HG03064 (cell line): ENCODE measurements at regions not wholly inside any gene's neighbourhood (a gene's known extent, or its start where the extent isn't known, plus 50 kb on each side); places are given as distances from the start of the nearest gene placed in this dataset.

ENCODE experiments used
- ATAC-seq: cut with Tn5 transposase; IDR thresholded peaks from one replicate; pipeline ENCODE4 v1.9.1; 2021; ENCODE audit warnings: low read depth; ENCODE audit not compliant: unreplicated experiment

- no peak for ATAC-seq
These were observed 181.0 kb upstream of the RNF32 start for GRCh38 chr7:156459582-156459981.

DNA sequence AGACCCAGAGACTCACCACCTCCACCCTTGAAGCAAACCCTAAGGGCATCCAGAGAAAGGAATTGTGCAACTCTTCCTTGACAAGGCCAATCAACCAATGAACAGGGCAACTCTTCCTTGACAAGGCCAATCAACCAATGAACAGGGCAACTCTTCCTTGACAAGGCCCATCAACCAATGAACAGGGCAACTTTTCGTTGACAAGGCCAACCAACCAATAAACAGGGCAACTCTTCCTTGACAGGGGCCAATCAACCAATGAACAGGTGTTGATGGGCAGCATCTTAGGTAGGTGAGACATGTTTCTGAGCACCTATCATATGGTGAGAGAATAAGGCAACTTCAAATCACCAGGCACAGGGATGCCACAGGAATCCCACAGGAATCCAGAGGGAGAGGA, 181.5 kb upstream of the RNF32 start:
- no peak for ATAC-seq

GRCh38 chr7:156458011-156458410, 182.6 kb upstream of the RNF32 start:
- ATAC-seq = no peak

DNA sequence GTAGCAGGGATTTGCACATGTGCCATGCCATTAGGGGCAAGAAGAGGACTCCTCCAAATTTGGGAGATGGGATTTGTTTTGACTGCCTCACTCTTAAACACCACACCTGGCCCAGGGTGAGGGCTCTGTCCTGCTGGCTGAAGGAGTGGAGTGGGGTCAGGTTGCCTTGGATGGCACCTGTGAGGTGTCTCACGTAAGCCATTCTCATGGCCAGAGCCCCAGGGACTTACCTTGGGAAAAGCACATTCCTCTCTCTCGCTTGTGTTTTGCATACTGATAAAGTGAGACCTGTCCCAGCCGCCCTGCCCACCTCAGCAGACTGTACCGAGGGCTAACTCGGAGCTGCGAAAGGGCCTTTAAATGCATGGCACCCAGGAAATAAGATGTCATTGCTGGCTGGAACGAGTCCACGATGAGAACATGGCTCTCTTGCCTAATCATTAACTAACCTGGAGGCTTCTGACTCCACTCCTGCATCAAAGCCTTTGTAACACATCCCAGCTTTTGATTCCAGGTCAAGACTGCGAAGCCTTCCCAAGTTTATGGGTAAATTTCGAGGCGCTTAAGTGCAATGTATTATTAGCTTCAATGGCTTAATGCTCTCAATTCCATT, 184.0 kb upstream of the RNF32 start:
- ATAC-seq = no peak

DNA sequence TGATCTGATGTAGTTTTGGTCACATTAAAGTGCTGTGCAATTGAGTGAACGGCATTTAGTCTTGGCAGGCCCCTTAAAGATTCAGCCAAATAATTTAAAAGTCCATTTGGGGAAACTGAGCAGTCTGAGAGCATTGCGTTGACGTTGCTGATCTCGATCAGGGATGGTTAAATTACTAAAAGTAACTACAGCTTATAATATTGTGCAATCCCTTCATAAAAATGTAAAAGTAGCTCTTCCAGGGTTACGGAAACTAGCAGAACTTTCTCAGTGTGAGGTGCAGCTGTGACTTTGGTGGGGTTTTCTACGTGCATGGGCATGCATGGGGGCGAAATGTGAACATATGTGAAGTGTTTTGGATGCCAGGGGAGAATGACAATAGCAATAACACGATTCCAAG, 184.5 kb upstream of the RNF32 start:
- ATAC-seq = no peak

GRCh38 chr7:156450473-156450872, 190.1 kb upstream of the RNF32 start:
- ATAC-seq = no peak

DNA sequence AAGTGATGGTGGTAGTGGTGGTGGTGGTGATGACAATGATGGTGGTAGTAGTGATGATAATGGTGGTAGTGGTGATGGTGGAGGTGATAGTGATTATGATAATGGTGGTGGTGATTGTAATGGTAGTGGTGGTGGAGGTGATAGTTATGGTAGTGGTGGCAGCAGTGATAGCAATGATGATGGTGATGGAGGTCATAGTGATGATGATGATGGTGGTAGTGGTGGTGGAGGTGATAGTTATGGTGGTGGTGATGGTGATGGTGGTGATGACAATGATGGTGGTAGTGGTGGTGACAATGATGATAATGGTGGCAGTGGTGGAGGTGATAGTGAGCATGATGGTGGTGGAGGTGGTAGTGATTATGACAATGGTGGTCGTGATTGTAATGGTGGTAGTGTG, 191.7 kb upstream of the RNF32 start:
- no peak for ATAC-seq

DNA sequence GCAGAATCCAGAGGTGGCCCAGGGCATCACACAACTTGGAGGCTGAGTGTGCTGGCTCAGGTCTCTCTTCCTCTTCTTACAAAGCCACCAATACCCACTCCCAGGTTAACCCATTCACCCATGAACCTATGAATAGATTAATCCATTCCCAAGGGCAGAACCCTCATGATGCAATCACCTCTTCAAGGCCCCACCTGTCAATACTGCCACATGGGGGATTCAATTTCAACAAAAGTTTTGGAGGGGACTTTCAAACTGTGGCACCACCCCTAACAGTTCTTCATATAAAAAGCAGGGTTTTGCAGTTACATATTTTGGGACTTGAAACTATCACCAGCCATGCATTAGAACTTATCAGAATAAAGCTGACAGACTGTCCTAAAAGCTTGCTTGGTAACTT, 193.6 kb upstream of the RNF32 start:
- no peak for ATAC-seq

DNA sequence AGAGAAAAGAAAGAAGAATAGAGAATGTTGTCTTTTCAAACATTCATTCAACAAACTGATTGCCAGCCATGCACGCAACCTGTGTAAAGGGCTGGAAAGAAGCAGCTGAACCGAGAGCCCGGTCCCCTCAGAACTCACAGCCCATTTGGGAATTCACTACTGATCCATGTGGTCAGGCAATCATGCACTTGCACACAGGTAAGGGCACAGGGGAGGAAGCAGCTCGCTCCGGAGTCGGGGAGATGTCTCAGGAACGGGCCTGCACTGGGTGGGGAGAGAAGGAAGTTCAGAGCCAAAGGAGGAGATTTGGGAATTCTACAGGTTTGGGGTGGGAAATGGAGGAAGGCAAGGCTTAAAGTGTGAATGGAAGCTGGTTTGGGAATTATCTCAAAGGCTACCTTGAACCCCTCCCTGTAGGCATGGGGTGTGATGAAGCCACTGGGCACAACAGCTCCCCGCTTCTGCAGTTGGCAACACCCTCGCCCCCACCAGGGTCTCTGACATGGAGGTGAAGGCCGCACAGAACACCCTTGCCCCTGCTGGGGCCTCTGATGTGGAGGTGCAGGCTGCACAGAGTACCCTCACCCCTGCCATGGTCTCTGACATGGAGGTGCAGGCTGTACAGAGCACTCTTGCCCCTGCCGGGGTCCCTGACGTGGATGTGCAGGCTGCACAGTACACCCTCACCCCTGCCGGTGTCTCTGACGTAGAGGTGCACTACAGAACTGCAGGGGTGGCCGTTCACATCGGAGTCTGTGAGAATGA, 194.4 kb upstream of the RNF32 start:
- no peak for ATAC-seq

DNA sequence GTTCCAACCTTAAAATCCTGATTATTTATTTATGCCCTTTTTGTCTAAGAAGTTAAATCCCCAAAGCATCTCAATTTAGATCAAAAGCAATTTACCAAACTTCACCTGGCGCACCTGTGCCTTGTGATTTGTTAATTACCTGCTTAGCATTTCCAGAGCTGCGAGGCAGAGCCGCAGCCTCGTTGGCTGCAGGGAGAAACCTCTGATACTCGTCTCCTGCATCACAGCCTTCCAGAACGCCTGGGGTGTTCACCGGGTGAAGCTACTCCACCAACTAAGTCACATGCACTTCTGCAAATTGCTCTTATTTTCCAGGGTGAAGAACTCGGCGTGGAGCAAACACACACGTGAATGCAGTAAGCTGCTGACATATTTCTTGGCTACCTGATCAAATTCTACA, 198.1 kb upstream of the RNF32 start:
- ATAC-seq = no peak

GRCh38 chr7:156440456-156440855, 200.1 kb upstream of the RNF32 start:
- no peak for ATAC-seq

DNA sequence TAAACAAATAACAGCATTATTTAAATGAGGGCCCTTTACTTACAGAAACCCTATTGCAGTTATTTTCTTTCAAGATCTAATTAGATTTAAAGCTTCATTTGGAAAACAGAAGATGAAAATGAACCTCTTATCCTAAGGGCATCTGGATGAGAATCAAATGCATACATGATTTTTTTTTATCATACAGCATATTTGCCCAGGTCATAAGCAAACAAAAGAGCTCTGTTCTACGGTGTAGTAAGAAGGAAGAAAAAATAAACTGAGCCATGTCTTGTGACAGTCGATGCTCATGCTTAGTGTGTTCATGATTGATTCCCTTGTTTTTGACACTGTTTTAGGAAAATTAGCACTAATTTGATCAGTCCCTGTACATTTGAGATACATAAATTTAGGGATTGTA, 202.6 kb upstream of the RNF32 start:
- no peak for ATAC-seq

DNA sequence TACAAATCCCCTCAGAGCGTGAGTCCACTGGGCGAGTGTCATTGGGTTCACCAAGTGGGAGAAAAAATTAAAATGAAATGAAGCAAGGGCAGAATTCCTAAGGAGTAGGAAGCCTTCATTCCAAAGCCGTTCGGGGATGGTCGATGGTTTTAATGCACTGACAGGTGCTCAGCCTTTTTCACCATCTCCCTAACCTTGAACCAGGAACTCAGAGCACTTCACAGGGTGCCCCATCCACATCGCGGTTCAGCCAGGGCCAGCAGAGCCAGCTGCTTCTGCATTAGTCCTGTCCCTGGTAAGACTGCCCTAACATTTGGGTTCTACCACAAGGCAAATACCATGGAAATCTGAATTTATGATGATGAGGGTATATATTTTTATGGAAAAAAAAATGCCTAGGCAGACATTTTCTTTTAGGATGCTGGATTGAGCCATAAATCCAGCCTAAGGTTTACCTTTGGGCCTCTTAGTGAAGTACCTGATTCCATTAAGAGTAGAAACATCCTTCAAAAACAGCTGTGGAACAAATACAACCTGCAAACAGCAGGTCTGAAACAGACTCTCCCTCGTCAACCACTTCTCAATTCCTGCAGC, 203.5 kb upstream of the RNF32 start:
- ATAC-seq = no peak

- no peak for ATAC-seq
These were observed 204.9 kb upstream of the RNF32 start for GRCh38 chr7:156435486-156436231.

DNA sequence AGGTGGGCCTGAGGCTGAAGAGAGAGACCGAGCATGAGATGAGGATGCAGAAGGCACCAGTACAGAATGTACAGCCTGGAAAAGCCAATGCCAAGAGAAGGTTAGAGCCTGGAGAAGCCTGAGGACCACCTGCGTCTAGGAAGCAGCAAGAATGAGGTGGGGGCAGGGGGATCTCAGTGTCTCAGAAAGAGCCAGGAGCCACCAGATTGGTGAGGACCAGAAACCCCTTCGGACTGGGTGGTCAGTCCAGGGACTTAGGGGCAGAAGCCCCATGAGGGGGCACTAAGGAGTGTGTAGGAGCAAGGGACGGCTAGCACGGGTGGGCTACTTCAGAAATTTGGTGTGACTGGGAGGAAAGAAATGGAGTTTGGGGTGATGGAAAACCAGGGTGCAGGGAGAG, 205.9 kb upstream of the RNF32 start:
- no peak for ATAC-seq

DNA sequence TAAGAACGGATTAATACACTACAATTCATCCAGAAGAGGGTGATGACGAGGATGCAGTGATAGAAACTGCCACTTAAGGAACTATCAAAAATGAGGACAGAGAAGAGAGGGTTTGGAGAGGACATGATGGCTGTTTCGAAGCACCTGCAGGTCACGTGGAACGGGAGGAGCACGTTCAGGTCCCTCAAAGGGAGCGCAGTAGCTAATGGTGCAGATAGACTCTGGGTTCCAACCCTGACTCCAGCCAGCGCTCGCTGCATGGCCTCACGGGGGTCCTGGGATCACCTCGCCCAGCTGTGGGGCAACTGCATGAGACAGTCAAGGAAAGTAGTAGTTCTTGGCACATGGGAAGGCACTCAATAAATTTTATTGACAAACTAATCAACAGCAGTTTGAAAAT, 208.6 kb upstream of the RNF32 start:
- no peak for ATAC-seq

DNA sequence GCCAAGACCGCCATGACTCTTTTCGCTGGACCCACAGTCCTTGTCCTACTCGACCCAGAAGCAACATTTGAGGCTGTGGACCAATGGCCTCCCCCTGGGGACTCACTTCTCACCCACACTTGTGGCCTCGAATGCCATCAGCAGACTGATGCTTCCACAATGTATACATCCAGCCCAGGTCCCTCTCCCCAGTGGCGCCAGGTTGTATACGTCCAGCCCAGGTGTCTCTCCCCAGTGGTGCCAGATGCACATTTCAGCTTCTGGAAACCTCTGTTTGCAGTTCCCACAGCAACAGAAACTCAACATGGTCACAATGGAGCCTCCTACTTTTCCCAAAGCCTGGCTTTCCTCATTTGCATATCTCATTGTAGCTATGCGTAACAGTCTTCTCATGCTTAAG, 210.5 kb upstream of the RNF32 start:
- ATAC-seq = no peak

DNA sequence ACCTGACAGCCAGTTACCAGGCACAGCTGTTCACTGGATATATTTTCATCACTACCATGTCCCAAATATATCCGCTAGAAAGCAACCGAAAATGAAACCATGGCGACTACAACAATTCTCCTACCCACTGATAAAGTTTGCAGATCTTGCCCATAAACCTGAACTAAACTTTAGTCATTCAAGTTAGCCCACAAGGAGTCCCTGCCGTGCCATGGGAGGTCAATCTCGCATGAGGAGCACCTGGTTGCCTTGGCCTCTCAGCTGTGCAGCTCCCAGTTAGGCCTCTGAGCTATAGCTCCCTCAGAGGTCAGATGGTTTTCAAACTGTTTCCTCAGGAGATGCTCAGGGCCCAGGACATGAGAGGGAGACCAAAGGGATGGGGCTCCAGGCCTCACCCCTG, 211.1 kb upstream of the RNF32 start:
- no peak for ATAC-seq

GRCh38 chr7:156423876-156424275, 216.7 kb upstream of the RNF32 start:
- ATAC-seq = no peak

GRCh38 chr7:156420496-156420895, 220.1 kb upstream of the RNF32 start:
- no peak for ATAC-seq

GRCh38 chr7:156419782-156420181, 220.8 kb upstream of the RNF32 start:
- ATAC-seq = no peak
